ENCODE measurements at regions not wholly inside any gene's neighbourhood (a gene's known extent, or its start where the extent isn't known, plus 50 kb on each side); places are given as distances from the start of the nearest gene placed in this dataset.

DNA sequence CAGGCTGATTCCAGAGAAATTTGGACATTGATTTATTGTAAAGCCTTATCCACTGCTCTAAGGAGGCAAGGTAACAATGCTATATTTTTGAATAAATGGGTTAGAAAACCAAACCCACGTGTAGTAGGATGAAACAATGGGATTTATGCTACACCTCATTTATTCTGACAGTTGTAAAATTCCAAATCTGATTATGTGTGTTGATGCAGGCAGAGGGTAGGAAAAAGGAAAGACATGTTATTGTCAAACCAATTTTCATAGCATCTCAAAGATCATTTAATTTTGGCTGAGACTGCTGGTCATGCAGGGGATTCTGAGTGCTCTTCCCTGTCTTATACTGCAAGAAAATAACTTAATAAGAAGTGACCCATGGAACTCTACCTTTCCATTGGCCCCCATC lies 1219.9 kb upstream of the SORCS1 start:
- peaks cover 3% of the 10 kb centered on the region; the same call in 1 of the 2 replicates for H3K9me2 ChIP-seq (ENCODE audit: insufficient read depth)
- TF ChIP-seq NANOG (IDR thresholded peaks at IDR 0.05; ENCODE audit: borderline replicate concordance) (no peak), ZNF114 (CRISPR knock-in tag; IDR thresholded peaks at IDR 0.05) (no peak), STAT1 (IDR thresholded peaks at IDR 0.05; ENCODE audit: unreplicated experiment) (no peak), POLR2AphosphoS5 (IDR thresholded peaks at IDR 0.05; ENCODE audit: low read depth) (no peak), EZH2 (IDR thresholded peaks at IDR 0.05; ENCODE audit: low read depth, unreplicated experiment) (no peak)
- TF ChIP-seq, protein P1, sequence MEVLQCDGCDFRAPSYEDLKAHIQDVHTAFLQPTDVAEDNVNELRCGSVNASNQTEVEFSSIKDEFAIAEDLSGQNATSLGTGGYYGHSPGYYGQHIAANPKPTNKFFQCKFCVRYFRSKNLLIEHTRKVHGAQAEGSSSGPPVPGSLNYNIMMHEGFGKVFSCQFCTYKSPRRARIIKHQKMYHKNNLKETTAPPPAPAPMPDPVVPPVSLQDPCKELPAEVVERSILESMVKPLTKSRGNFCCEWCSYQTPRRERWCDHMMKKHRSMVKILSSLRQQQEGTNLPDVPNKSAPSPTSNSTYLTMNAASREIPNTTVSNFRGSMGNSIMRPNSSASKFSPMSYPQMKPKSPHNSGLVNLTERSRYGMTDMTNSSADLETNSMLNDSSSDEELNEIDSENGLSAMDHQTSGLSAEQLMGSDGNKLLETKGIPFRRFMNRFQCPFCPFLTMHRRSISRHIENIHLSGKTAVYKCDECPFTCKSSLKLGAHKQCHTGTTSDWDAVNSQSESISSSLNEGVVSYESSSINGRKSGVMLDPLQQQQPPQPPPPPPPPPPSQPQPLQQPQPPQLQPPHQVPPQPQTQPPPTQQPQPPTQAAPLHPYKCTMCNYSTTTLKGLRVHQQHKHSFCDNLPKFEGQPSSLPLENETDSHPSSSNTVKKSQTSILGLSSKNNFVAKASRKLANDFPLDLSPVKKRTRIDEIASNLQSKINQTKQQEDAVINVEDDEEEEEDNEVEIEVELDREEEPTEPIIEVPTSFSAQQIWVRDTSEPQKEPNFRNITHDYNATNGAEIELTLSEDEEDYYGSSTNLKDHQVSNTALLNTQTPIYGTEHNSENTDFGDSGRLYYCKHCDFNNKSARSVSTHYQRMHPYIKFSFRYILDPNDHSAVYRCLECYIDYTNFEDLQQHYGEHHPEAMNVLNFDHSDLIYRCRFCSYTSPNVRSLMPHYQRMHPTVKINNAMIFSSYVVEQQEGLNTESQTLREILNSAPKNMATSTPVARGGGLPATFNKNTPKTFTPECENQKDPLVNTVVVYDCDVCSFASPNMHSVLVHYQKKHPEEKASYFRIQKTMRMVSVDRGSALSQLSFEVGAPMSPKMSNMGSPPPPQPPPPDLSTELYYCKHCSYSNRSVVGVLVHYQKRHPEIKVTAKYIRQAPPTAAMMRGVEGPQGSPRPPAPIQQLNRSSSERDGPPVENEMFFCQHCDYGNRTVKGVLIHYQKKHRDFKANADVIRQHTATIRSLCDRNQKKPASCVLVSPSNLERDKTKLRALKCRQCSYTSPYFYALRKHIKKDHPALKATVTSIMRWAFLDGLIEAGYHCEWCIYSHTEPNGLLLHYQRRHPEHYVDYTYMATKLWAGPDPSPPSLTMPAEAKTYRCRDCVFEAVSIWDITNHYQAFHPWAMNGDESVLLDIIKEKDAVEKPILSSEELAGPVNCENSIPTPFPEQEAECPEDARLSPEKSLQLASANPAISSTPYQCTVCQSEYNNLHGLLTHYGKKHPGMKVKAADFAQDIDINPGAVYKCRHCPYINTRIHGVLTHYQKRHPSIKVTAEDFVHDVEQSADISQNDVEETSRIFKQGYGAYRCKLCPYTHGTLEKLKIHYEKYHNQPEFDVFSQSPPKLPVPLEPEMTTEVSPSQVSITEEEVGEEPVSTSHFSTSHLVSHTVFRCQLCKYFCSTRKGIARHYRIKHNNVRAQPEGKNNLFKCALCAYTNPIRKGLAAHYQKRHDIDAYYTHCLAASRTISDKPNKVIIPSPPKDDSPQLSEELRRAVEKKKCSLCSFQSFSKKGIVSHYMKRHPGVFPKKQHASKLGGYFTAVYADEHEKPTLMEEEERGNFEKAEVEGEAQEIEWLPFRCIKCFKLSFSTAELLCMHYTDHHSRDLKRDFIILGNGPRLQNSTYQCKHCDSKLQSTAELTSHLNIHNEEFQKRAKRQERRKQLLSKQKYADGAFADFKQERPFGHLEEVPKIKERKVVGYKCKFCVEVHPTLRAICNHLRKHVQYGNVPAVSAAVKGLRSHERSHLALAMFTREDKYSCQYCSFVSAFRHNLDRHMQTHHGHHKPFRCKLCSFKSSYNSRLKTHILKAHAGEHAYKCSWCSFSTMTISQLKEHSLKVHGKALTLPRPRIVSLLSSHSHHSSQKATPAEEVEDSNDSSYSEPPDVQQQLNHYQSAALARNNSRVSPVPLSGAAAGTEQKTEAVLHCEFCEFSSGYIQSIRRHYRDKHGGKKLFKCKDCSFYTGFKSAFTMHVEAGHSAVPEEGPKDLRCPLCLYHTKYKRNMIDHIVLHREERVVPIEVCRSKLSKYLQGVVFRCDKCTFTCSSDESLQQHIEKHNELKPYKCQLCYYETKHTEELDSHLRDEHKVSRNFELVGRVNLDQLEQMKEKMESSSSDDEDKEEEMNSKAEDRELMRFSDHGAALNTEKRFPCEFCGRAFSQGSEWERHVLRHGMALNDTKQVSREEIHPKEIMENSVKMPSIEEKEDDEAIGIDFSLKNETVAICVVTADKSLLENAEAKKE (CRISPR knock-in tag; IDR thresholded peaks at IDR 0.05): no peak
- TF ChIP-seq, protein P2, sequence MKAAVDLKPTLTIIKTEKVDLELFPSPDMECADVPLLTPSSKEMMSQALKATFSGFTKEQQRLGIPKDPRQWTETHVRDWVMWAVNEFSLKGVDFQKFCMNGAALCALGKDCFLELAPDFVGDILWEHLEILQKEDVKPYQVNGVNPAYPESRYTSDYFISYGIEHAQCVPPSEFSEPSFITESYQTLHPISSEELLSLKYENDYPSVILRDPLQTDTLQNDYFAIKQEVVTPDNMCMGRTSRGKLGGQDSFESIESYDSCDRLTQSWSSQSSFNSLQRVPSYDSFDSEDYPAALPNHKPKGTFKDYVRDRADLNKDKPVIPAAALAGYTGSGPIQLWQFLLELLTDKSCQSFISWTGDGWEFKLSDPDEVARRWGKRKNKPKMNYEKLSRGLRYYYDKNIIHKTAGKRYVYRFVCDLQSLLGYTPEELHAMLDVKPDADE (IDR thresholded peaks at IDR 0.05): no peak
- no peak overlapping the region for H3K4me2 ChIP-seq
- Mint-ChIP-seq H3K4me1 (peaks cover 5% of the 10 kb centered on the region), H3K36me3 (ENCODE audit: low read depth) (no peaks in the 10 kb centered on the region), H3K4me3 (no peak overlapping the region), H3K9me3 (no peaks in the 10 kb centered on the region), H3K27me3 (ENCODE audit: insufficient read depth, low read depth, poor library complexity) (no peaks in the 10 kb centered on the region), H3K27ac (no peak overlapping the region)
- H3K27ac ChIP-seq (ENCODE audit: low read depth): no peak overlapping the region
- H2AFZ ChIP-seq: no peak overlapping the region
- no peak overlapping the region for H3K4me3 ChIP-seq
- H3K36me3 ChIP-seq (ENCODE audit: insufficient read depth): no peaks in the 10 kb centered on the region
- no peaks in the 10 kb centered on the region for H3K79me2 ChIP-seq (replicated peaks; ENCODE audit: insufficient read depth)
- no peaks in the 10 kb centered on the region for H3K27me3 ChIP-seq (ENCODE audit: insufficient read depth)
- no peaks in the 10 kb centered on the region for H3F3A ChIP-seq (replicated peaks; ENCODE audit: low read depth)
- ATAC-seq (no peak), DNase-seq (ENCODE audit: low spot score) (no peak)
- peaks cover 7% of the 10 kb centered on the region for H3K4me1 ChIP-seq (ENCODE audit: insufficient read depth)
- no peaks in the 10 kb centered on the region for H4K20me1 ChIP-seq (replicated peaks; ENCODE audit: insufficient read depth)

Data from GM23338 (cell line).